ENCODE measurements at regions not wholly inside any gene's neighbourhood (a gene's known extent, or its start where the extent isn't known, plus 50 kb on each side); places are given as distances from the start of the nearest gene placed in this dataset.

- CTCF ChIA-PET: no interaction called here
- intact Hi-C loops (cut with micrococcal nuclease): no loop called here
- H3K9me3 Mint-ChIP-seq (ENCODE audit: unreplicated experiment): no peaks in the 10 kb centered on the region
- DNase-seq (ENCODE audit: unreplicated experiment): no peak
- no peak overlapping the region for H3K4me3 Mint-ChIP-seq (ENCODE audit: unreplicated experiment)
- no peaks in the 10 kb centered on the region for H3K36me3 Mint-ChIP-seq (ENCODE audit: insufficient read depth, unreplicated experiment)
- no peak overlapping the region for H3K27ac Mint-ChIP-seq (ENCODE audit: low read depth, unreplicated experiment)
- BruUV-seq (replicated peaks): no TSS peak
- TF ChIP-seq CTCF (IDR thresholded peaks at IDR 0.05; ENCODE audit: unreplicated experiment): no peak
- H3K4me1 Mint-ChIP-seq (ENCODE audit: insufficient read depth, unreplicated experiment): no peaks in the 10 kb centered on the region
- H3K27me3 Mint-ChIP-seq (ENCODE audit: insufficient read depth, unreplicated experiment): peaks cover 35% of the 10 kb centered on the region
- POLR2A ChIA-PET: no interaction called here
These were observed 471.6 kb downstream of the CPS1 start for GRCh38 chr2:211027976-211028375.

DNA sequence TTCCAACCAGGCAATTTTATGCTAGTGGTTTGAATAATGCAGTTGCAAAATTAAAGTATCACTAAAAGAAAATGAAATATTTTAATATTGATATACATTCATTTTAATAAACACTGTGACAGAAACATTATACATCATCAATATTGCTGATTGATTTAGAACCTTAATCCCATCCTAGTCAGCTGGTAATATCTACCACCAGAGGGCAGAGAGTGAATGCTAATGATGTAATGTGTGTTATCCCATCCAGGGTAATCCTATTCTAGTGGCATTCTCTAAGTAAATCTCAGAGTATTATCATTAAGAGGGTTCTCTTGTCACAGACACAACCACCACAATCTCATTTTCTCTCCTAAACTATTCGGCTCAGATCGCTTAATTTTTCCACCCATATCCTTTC lies 477.4 kb downstream of the CPS1 start:
- intact Hi-C loops (cut with micrococcal nuclease): loop anchor here (2.0 kb wide), 1 partner anchor 785 kb away; no protein-coding TSS in a partner anchor
- H3K9me3 Mint-ChIP-seq (ENCODE audit: unreplicated experiment): no peaks in the 10 kb centered on the region
- no peak overlapping the region for H3K27ac Mint-ChIP-seq (ENCODE audit: low read depth, unreplicated experiment)
- BruUV-seq (replicated peaks): no TSS peak
- no peak overlapping the region for H3K4me3 Mint-ChIP-seq (ENCODE audit: unreplicated experiment)
- H3K36me3 Mint-ChIP-seq (ENCODE audit: insufficient read depth, unreplicated experiment): no peaks in the 10 kb centered on the region
- H3K4me1 Mint-ChIP-seq (ENCODE audit: insufficient read depth, unreplicated experiment): peaks cover 6% of the 10 kb centered on the region
- peak; percentile 24 for DNase-seq (ENCODE audit: unreplicated experiment)
- TF ChIP-seq CTCF (IDR thresholded peaks at IDR 0.05; ENCODE audit: unreplicated experiment): peak; percentile 15
- peaks cover 93% of the 10 kb centered on the region for H3K27me3 Mint-ChIP-seq (ENCODE audit: insufficient read depth, unreplicated experiment)
- POLR2A ChIA-PET: no interaction called here
- CTCF ChIA-PET: interaction anchor here (0.5 kb wide), 1 partner anchor 67 kb away, joined by 3 read pairs; no protein-coding TSS in a partner anchor

- no peak overlapping the region for H3K4me3 Mint-ChIP-seq (ENCODE audit: unreplicated experiment)
- H3K27ac Mint-ChIP-seq (ENCODE audit: low read depth, unreplicated experiment): no peak overlapping the region
- TF ChIP-seq CTCF (IDR thresholded peaks at IDR 0.05; ENCODE audit: unreplicated experiment): peak; percentile 43
- ChIA-PET CTCF (interaction anchor here (0.5 to 2.0 kb wide), 11 partner anchors 8 to 903 kb away, joined by 3 to 10 read pairs (median 4); no protein-coding TSS in a partner anchor), POLR2A (no interaction called here)
- no TSS peak for BruUV-seq (replicated peaks)
- H3K36me3 Mint-ChIP-seq (ENCODE audit: insufficient read depth, unreplicated experiment): no peaks in the 10 kb centered on the region
- H3K9me3 Mint-ChIP-seq (ENCODE audit: unreplicated experiment): no peaks in the 10 kb centered on the region
- peak; percentile 58 for DNase-seq (ENCODE audit: unreplicated experiment)
- H3K4me1 Mint-ChIP-seq (ENCODE audit: insufficient read depth, unreplicated experiment): peaks cover 6% of the 10 kb centered on the region
- intact Hi-C loops (cut with micrococcal nuclease): loop anchor here (1.0 to 2.0 kb wide), 4 partner anchors 372 to 787 kb away; no protein-coding TSS in a partner anchor
- H3K27me3 Mint-ChIP-seq (ENCODE audit: insufficient read depth, unreplicated experiment): peaks cover 81% of the 10 kb centered on the region
These were observed 479.3 kb downstream of the CPS1 start for GRCh38 chr2:211035548-211036185.

GRCh38 chr2:211045025-211045424 lies 488.6 kb downstream of the CPS1 start:
- no peaks in the 10 kb centered on the region for H3K9me3 Mint-ChIP-seq (ENCODE audit: unreplicated experiment)
- no peak overlapping the region for H3K27ac Mint-ChIP-seq (ENCODE audit: low read depth, unreplicated experiment)
- peaks cover 75% of the 10 kb centered on the region for H3K27me3 Mint-ChIP-seq (ENCODE audit: insufficient read depth, unreplicated experiment)
- no TSS peak for BruUV-seq (replicated peaks)
- no peaks in the 10 kb centered on the region for H3K36me3 Mint-ChIP-seq (ENCODE audit: insufficient read depth, unreplicated experiment)
- no peak for TF ChIP-seq CTCF (IDR thresholded peaks at IDR 0.05; ENCODE audit: unreplicated experiment)
- intact Hi-C loops (cut with micrococcal nuclease): no loop called here
- ChIA-PET POLR2A (no interaction called here), CTCF (interaction anchor here (0.6 to 1.0 kb wide), 4 partner anchors 11 to 75 kb away, joined by 3 to 4 read pairs (median 3); no protein-coding TSS in a partner anchor)
- DNase-seq (ENCODE audit: unreplicated experiment): no peak
- no peak overlapping the region for H3K4me3 Mint-ChIP-seq (ENCODE audit: unreplicated experiment)
- no peaks in the 10 kb centered on the region for H3K4me1 Mint-ChIP-seq (ENCODE audit: insufficient read depth, unreplicated experiment)

Data from MCF 10A (cell line).